Activated naive CD4-positive, alpha-beta T cell treated with anti-CD3 and anti-CD28 coated beads, Interleukin-2, amount 10 ng/mL, durations not matched to agents 7 days and 5 days (primary cell): ENCODE measurements at regions not wholly inside any gene's neighbourhood (a gene's known extent, or its start where the extent isn't known, plus 50 kb on each side); places are given as distances from the start of the nearest gene placed in this dataset.
"Not testable (repeated sequence)": the region's sequence is repeated elsewhere in the genome, so short reads cannot be mapped to it uniquely, and the experiment has no call there.

Experiments
- CTCF ChIA-PET: fragments of 350-600 bp; sonication (Branson Sonifier 250); formaldehyde crosslinking; loops from one replicate; lab custom pipeline; 2021; ENCODE audit warnings: antibody characterized with exemption; lab: Charles Lee
- DNase-seq: peaks from one replicate; pipeline ENCODE4 v3.0.0-alpha.2; 2020
- H3K27ac Mint-ChIP-seq: one replicate; pipeline ENCODE4 v1.8.0; 2021; ENCODE audit warnings: mild to moderate bottlenecking, moderate library complexity, mixed read lengths
- H3K27me3 Mint-ChIP-seq: one replicate; pipeline ENCODE4 v1.8.0; 2021; ENCODE audit warnings: mild to moderate bottlenecking, mixed read lengths
- H3K36me3 Mint-ChIP-seq: one replicate; pipeline ENCODE4 v1.8.0; 2021; ENCODE audit warnings: mixed read lengths
- H3K4me1 Mint-ChIP-seq: one replicate; pipeline ENCODE4 v1.8.0; 2021; ENCODE audit warnings: mixed read lengths
- H3K4me3 Mint-ChIP-seq: one replicate; pipeline ENCODE4 v1.8.0; 2021; ENCODE audit warnings: mild to moderate bottlenecking, moderate library complexity, mixed read lengths
- H3K9me3 Mint-ChIP-seq: one replicate; pipeline ENCODE4 v1.8.0; 2021; ENCODE audit warnings: mixed read lengths

GRCh38 chrY:18997635-18998240 lies 224.2 kb upstream of the HSFY2 start:
- CTCF ChIA-PET = no interaction called here
- no peak overlapping the region for H3K4me3 Mint-ChIP-seq
- no peaks in the 10 kb centered on the region for H3K9me3 Mint-ChIP-seq
- no peak overlapping the region for H3K27ac Mint-ChIP-seq
- no peaks in the 10 kb centered on the region for H3K27me3 Mint-ChIP-seq
- H3K36me3 Mint-ChIP-seq = peaks cover 2% of the 10 kb centered on the region
- DNase-seq = no peak
- no peaks in the 10 kb centered on the region for H3K4me1 Mint-ChIP-seq

- Mint-ChIP-seq H3K27ac (no peak overlapping the region), H3K27me3 (no peaks in the 10 kb centered on the region), H3K36me3 (peaks cover 2% of the 10 kb centered on the region), H3K4me1 (no peaks in the 10 kb centered on the region), H3K4me3 (no peak overlapping the region), H3K9me3 (no peaks in the 10 kb centered on the region)
- DNase-seq = no peak
- CTCF ChIA-PET = no interaction called here
Observed at GRCh38 chrY:18993480-18993879, 219.9 kb upstream of the HSFY2 start.

- H3K27me3 Mint-ChIP-seq, DNase-seq, H3K9me3 Mint-ChIP-seq, H3K4me1 Mint-ChIP-seq, H3K27ac Mint-ChIP-seq, CTCF ChIA-PET, H3K4me3 Mint-ChIP-seq, H3K36me3 Mint-ChIP-seq: not testable (repeated sequence)
Observed at GRCh38 chrY:18992684-18993083, 219.1 kb upstream of the HSFY2 start.

- Mint-ChIP-seq H3K9me3 (no peaks in the 10 kb centered on the region), H3K27me3 (no peaks in the 10 kb centered on the region), H3K4me1 (no peaks in the 10 kb centered on the region), H3K27ac (no peak overlapping the region), H3K4me3 (no peak overlapping the region), H3K36me3 (peaks cover 2% of the 10 kb centered on the region)
- CTCF ChIA-PET = interaction anchor here (0.7 kb wide), 1 partner anchor 16 kb away, joined by 3 read pairs; no protein-coding TSS in a partner anchor
- no peak for DNase-seq
Observed at GRCh38 chrY:18989356-18989755, 215.8 kb upstream of the HSFY2 start.

- H3K27me3 Mint-ChIP-seq = no peaks in the 10 kb centered on the region
- no peaks in the 10 kb centered on the region for H3K36me3 Mint-ChIP-seq
- DNase-seq = no peak
- peaks cover 4% of the 10 kb centered on the region for H3K9me3 Mint-ChIP-seq
- no peaks in the 10 kb centered on the region for H3K4me1 Mint-ChIP-seq
- no peak overlapping the region for H3K27ac Mint-ChIP-seq
- CTCF ChIA-PET = no interaction called here
- H3K4me3 Mint-ChIP-seq = no peak overlapping the region
Observed at GRCh38 chrY:18966001-18966400, 192.5 kb upstream of the HSFY2 start.

GRCh38 chrY:18958846-18959245 lies 185.3 kb upstream of the HSFY2 start:
- DNase-seq = no peak
- Mint-ChIP-seq H3K27ac (no peak overlapping the region), H3K4me1 (no peaks in the 10 kb centered on the region), H3K4me3 (no peak overlapping the region), H3K9me3 (peaks cover 7% of the 10 kb centered on the region), H3K36me3 (no peaks in the 10 kb centered on the region), H3K27me3 (no peaks in the 10 kb centered on the region)
- CTCF ChIA-PET = no interaction called here

GRCh38 chrY:18951657-18952435 lies 178.3 kb upstream of the HSFY2 start:
- no peaks in the 10 kb centered on the region for H3K4me1 Mint-ChIP-seq
- H3K36me3 Mint-ChIP-seq = peaks cover 3% of the 10 kb centered on the region
- H3K27ac Mint-ChIP-seq = no peak overlapping the region
- no peaks in the 10 kb centered on the region for H3K27me3 Mint-ChIP-seq
- peaks cover 22% of the 10 kb centered on the region for H3K9me3 Mint-ChIP-seq
- DNase-seq = no peak
- no peak overlapping the region for H3K4me3 Mint-ChIP-seq
- CTCF ChIA-PET = no interaction called here

- Mint-ChIP-seq H3K27ac (no peak overlapping the region), H3K36me3 (peaks cover 3% of the 10 kb centered on the region), H3K9me3 (peaks cover 24% of the 10 kb centered on the region), H3K4me1 (no peaks in the 10 kb centered on the region), H3K27me3 (no peaks in the 10 kb centered on the region), H3K4me3 (no peak overlapping the region)
- CTCF ChIA-PET = no interaction called here
- no peak for DNase-seq
Observed at GRCh38 chrY:18951019-18951418, 177.5 kb upstream of the HSFY2 start.

- no peak for DNase-seq
- no peak overlapping the region for H3K4me3 Mint-ChIP-seq
- H3K36me3 Mint-ChIP-seq = no peaks in the 10 kb centered on the region
- no peaks in the 10 kb centered on the region for H3K9me3 Mint-ChIP-seq
- CTCF ChIA-PET = no interaction called here
- no peak overlapping the region for H3K27ac Mint-ChIP-seq
- no peaks in the 10 kb centered on the region for H3K4me1 Mint-ChIP-seq
- no peaks in the 10 kb centered on the region for H3K27me3 Mint-ChIP-seq
Observed at GRCh38 chrY:18936831-18937230, 163.3 kb upstream of the HSFY2 start.

- Mint-ChIP-seq H3K9me3 (no peaks in the 10 kb centered on the region), H3K36me3 (no peaks in the 10 kb centered on the region), H3K4me3 (no peak overlapping the region), H3K4me1 (no peaks in the 10 kb centered on the region), H3K27me3 (no peaks in the 10 kb centered on the region), H3K27ac (no peak overlapping the region)
- no peak for DNase-seq
- CTCF ChIA-PET = no interaction called here
Observed at GRCh38 chrY:18919256-18919655, 145.7 kb upstream of the HSFY2 start.

- H3K27ac Mint-ChIP-seq = no peak overlapping the region
- H3K9me3 Mint-ChIP-seq = no peaks in the 10 kb centered on the region
- H3K4me1 Mint-ChIP-seq = no peaks in the 10 kb centered on the region
- no peaks in the 10 kb centered on the region for H3K36me3 Mint-ChIP-seq
- no peak overlapping the region for H3K4me3 Mint-ChIP-seq
- no peak for DNase-seq
- H3K27me3 Mint-ChIP-seq = no peaks in the 10 kb centered on the region
- CTCF ChIA-PET = no interaction called here
Observed at GRCh38 chrY:18912846-18913245, 139.3 kb upstream of the HSFY2 start.

- Mint-ChIP-seq H3K9me3 (no peaks in the 10 kb centered on the region), H3K4me3 (no peak overlapping the region), H3K27me3 (no peaks in the 10 kb centered on the region), H3K27ac (no peak overlapping the region), H3K4me1 (no peaks in the 10 kb centered on the region), H3K36me3 (no peaks in the 10 kb centered on the region)
- no peak for DNase-seq
- CTCF ChIA-PET = no interaction called here
Observed at GRCh38 chrY:18909846-18910245, 136.3 kb upstream of the HSFY2 start.

- H3K36me3 Mint-ChIP-seq, DNase-seq, H3K4me1 Mint-ChIP-seq, H3K27ac Mint-ChIP-seq, CTCF ChIA-PET, H3K27me3 Mint-ChIP-seq, H3K4me3 Mint-ChIP-seq, H3K9me3 Mint-ChIP-seq: not testable (repeated sequence)
Observed at GRCh38 chrY:18906198-18906597, 132.7 kb upstream of the HSFY2 start.

- no peaks in the 10 kb centered on the region for H3K9me3 Mint-ChIP-seq
- H3K27ac Mint-ChIP-seq = no peak overlapping the region
- no peaks in the 10 kb centered on the region for H3K36me3 Mint-ChIP-seq
- H3K4me3 Mint-ChIP-seq = no peak overlapping the region
- DNase-seq = no peak
- no peaks in the 10 kb centered on the region for H3K4me1 Mint-ChIP-seq
- H3K27me3 Mint-ChIP-seq = no peaks in the 10 kb centered on the region
- CTCF ChIA-PET = no interaction called here
Observed at GRCh38 chrY:18904296-18904695, 130.8 kb upstream of the HSFY2 start.

GRCh38 chrY:18891994-18892393 lies 118.5 kb upstream of the HSFY2 start:
- Mint-ChIP-seq H3K27me3 (no peaks in the 10 kb centered on the region), H3K4me1 (no peaks in the 10 kb centered on the region), H3K4me3 (no peak overlapping the region), H3K27ac (no peak overlapping the region), H3K36me3 (no peaks in the 10 kb centered on the region), H3K9me3 (no peaks in the 10 kb centered on the region)
- no peak for DNase-seq
- CTCF ChIA-PET = no interaction called here
